Esophagus muscularis mucosa (tissue), 4 donors: ENCODE measurements at regions not wholly inside any gene's neighbourhood (a gene's known extent, or its start where the extent isn't known, plus 50 kb on each side); places are given as distances from the start of the nearest gene placed in this dataset.
"Not testable (repeated sequence)": the region's sequence is repeated elsewhere in the genome, so short reads cannot be mapped to it uniquely, and the experiment has no call there.

ENCODE experiments used
- EP300 ChIP-seq: sonication (generic); formaldehyde crosslinking; IDR thresholded peaks from one replicate; pipeline ENCODE4 v1.6.1; 2017; ENCODE audit warnings: antibody characterized with exemption
- POLR2A ChIP-seq: fragments of 450-650 bp; IDR thresholded peaks from one replicate; pipeline ENCODE4 v1.6.1; 2017; ENCODE audit warnings: antibody characterized with exemption, moderate library complexity, mild to moderate bottlenecking, low read depth
- POLR2AphosphoS5 ChIP-seq, 2 donors: sonication (generic); formaldehyde crosslinking; IDR thresholded peaks; one replicate each; pipeline ENCODE4 v1.6.1; 2017; ENCODE audit warnings: antibody characterized with exemption in 2 of 2
- TF ChIP-seq, protein P1 (sequence below), 3 experiments: fragments of 200-600 bp in 2 of 3; fragments of 450-650 bp in 1 of 3; sonication (generic) in 2 of 3; IDR thresholded peaks; one replicate each; pipeline ENCODE4 v1.5.1; 2017 to 2019; ENCODE audit warnings: antibody characterized with exemption in 3 of 3, mild to moderate bottlenecking in 2 of 3, moderate library complexity in 1 of 3

DNA sequence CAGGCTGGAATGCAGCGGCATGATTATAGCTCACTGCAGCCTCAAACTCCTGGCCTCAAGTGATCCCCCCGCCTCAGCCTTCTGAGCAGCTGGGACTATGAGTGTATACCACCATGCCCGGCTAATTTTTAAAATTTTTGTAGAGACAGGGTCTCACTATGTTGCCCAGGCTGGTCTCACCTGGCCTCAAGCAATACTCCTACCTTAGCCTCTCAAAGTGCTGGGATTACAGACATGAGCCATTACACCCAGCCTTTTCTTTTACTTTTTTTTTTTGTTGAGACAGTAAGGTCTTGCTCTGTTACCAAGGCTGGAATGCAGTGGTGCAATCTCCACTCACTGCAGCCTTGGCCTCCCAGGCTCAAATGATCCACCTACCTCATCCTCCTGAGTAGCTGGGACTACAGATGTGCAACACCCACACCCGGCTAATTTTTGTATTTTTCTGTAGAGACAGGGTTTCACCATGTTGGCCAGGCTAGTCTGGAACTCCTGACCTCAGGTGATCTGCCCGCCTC lies 155.5 kb downstream of the IGLL1 start:
- not testable (repeated sequence) for TF ChIP-seq EP300; POLR2AphosphoS5 (IDR thresholded peaks at IDR 0.05); POLR2A
- TF ChIP-seq, protein P1, sequence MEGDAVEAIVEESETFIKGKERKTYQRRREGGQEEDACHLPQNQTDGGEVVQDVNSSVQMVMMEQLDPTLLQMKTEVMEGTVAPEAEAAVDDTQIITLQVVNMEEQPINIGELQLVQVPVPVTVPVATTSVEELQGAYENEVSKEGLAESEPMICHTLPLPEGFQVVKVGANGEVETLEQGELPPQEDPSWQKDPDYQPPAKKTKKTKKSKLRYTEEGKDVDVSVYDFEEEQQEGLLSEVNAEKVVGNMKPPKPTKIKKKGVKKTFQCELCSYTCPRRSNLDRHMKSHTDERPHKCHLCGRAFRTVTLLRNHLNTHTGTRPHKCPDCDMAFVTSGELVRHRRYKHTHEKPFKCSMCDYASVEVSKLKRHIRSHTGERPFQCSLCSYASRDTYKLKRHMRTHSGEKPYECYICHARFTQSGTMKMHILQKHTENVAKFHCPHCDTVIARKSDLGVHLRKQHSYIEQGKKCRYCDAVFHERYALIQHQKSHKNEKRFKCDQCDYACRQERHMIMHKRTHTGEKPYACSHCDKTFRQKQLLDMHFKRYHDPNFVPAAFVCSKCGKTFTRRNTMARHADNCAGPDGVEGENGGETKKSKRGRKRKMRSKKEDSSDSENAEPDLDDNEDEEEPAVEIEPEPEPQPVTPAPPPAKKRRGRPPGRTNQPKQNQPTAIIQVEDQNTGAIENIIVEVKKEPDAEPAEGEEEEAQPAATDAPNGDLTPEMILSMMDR (IDR thresholded peaks at IDR 0.05): not testable (repeated sequence)
